ENCODE measurements at regions not wholly inside any gene's neighbourhood (a gene's known extent, or its start where the extent isn't known, plus 50 kb on each side); places are given as distances from the start of the nearest gene placed in this dataset.

- TF ChIP-seq CTCF (IDR thresholded peaks at IDR 0.05) (no peak), POLR2A (IDR thresholded peaks at IDR 0.05) (no peak)
These were observed 50.2 kb upstream of the PDE5A start for GRCh38 chr4:119678761-119679160.
